Astrocyte of the hippocampus (primary cell): ENCODE measurements at regions not wholly inside any gene's neighbourhood (a gene's known extent, or its start where the extent isn't known, plus 50 kb on each side); places are given as distances from the start of the nearest gene placed in this dataset.
A peak's percentile ranks its signal among the peaks of the same experiment; 100 is the strongest.

Experiments used
- DNase-seq: peaks from one replicate; pipeline ENCODE4 v3.0.0; 2011; ENCODE audit warnings: low read depth, low spot score

- no peak for DNase-seq
Observed at GRCh38 chr15:79186616-79187015, 95.9 kb upstream of the ANKRD34C start.

- DNase-seq, result no peak
Observed at GRCh38 chr15:79185199-79185598, 94.6 kb upstream of the RASGRF1 start.

- DNase-seq, result peak; percentile 80
Observed at GRCh38 chr15:79184465-79184892, 93.9 kb upstream of the RASGRF1 start.

- DNase-seq, result no peak
Observed at GRCh38 chr15:79180318-79180717, 89.7 kb upstream of the RASGRF1 start.

GRCh38 chr15:79179597-79179996 is 89.0 kb upstream of the RASGRF1 start:
- DNase-seq, result no peak

GRCh38 chr15:79179108-79179561 is 88.6 kb upstream of the RASGRF1 start:
- peak; percentile 57 for DNase-seq

- no peak for DNase-seq
Observed at GRCh38 chr15:79178594-79178993, 88.0 kb upstream of the RASGRF1 start.

- no peak for DNase-seq
Observed at GRCh38 chr15:79176151-79176550, 85.6 kb upstream of the RASGRF1 start.

GRCh38 chr15:79172801-79173460 is 82.4 kb upstream of the RASGRF1 start:
- DNase-seq, result no peak

- no peak for DNase-seq
Observed at GRCh38 chr15:79172032-79172481, 81.5 kb upstream of the RASGRF1 start.

GRCh38 chr15:79171320-79172031 is 80.9 kb upstream of the RASGRF1 start:
- no peak for DNase-seq

GRCh38 chr15:79170256-79170664 is 79.7 kb upstream of the RASGRF1 start:
- no peak for DNase-seq

- no peak for DNase-seq
Observed at GRCh38 chr15:79169526-79170133, 79.0 kb upstream of the RASGRF1 start.

GRCh38 chr15:79168922-79169456 is 78.4 kb upstream of the RASGRF1 start:
- peak; percentile 44 for DNase-seq

GRCh38 chr15:79167776-79168175 is 77.2 kb upstream of the RASGRF1 start:
- no peak for DNase-seq

GRCh38 chr15:79166311-79166955 is 75.9 kb upstream of the RASGRF1 start:
- DNase-seq, result no peak

- DNase-seq, result no peak
Observed at GRCh38 chr15:79164465-79164864, 73.9 kb upstream of the RASGRF1 start.

- DNase-seq, result no peak
Observed at GRCh38 chr15:79164043-79164442, 73.5 kb upstream of the RASGRF1 start.

GRCh38 chr15:79163395-79163794 is 72.8 kb upstream of the RASGRF1 start:
- DNase-seq, result no peak

- no peak for DNase-seq
Observed at GRCh38 chr15:79161837-79162508, 71.4 kb upstream of the RASGRF1 start.

- no peak for DNase-seq
Observed at GRCh38 chr15:79160211-79160610, 69.6 kb upstream of the RASGRF1 start.
